ENCODE measurements at regions not wholly inside any gene's neighbourhood (a gene's known extent, or its start where the extent isn't known, plus 50 kb on each side); places are given as distances from the start of the nearest gene placed in this dataset.

DNA sequence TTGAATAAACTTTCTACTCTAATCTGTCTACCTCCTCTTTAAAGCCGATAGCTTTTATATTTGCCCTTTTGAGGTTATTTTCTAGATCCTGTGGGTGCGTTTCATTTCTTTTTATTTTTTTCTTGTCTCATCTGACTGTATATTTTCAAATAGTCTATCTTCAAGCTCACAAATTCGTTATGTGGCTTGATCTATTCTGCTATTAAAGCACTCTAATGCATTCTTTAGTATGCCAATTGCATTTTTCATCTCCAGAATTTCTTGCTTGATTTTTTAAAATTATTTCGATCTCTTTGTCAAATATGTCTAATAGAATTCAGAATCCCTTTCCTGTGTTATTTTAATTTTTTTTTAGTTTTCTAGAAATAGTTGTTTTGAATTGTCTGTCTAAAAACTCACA lies 172.4 kb downstream of the CYLC2 start:
- H3K79me2 ChIP-seq (ENCODE audit: insufficient read depth, low read length) = no peaks in the 10 kb centered on the region
- TF ChIP-seq ZFX (IDR thresholded peaks at IDR 0.05) (no peak), POLR2A (IDR thresholded peaks at IDR 0.05; ENCODE audit: borderline replicate concordance, extremely low read depth, insufficient read depth, insufficient read length) (no peak), ELF1 (IDR thresholded peaks at IDR 0.05; ENCODE audit: borderline replicate concordance, low read depth) (no peak), CEBPB (IDR thresholded peaks at IDR 0.05; ENCODE audit: low read depth) (no peak), SIN3A (IDR thresholded peaks at IDR 0.05; ENCODE audit: low read depth) (no peak), EZH2phosphoT487 (IDR thresholded peaks at IDR 0.05; ENCODE audit: borderline replicate concordance) (no peak), POLR2AphosphoS5 (IDR thresholded peaks at IDR 0.05; ENCODE audit: low read depth, low read length) (no peak), SRF (IDR thresholded peaks at IDR 0.05; ENCODE audit: low read depth) (no peak), FOSL1 (IDR thresholded peaks at IDR 0.05; ENCODE audit: low read depth) (no peak)
- TF ChIP-seq, protein P1, sequence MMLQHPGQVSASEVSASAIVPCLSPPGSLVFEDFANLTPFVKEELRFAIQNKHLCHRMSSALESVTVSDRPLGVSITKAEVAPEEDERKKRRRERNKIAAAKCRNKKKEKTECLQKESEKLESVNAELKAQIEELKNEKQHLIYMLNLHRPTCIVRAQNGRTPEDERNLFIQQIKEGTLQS (IDR thresholded peaks at IDR 0.05) = no peak
- TF ChIP-seq, protein P2, sequence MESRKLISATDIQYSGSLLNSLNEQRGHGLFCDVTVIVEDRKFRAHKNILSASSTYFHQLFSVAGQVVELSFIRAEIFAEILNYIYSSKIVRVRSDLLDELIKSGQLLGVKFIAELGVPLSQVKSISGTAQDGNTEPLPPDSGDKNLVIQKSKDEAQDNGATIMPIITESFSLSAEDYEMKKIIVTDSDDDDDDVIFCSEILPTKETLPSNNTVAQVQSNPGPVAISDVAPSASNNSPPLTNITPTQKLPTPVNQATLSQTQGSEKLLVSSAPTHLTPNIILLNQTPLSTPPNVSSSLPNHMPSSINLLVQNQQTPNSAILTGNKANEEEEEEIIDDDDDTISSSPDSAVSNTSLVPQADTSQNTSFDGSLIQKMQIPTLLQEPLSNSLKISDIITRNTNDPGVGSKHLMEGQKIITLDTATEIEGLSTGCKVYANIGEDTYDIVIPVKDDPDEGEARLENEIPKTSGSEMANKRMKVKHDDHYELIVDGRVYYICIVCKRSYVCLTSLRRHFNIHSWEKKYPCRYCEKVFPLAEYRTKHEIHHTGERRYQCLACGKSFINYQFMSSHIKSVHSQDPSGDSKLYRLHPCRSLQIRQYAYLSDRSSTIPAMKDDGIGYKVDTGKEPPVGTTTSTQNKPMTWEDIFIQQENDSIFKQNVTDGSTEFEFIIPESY (IDR thresholded peaks at IDR 0.05; ENCODE audit: extremely low read depth, insufficient replicate concordance, low read length) = no peak
- TF ChIP-seq, protein P3, sequence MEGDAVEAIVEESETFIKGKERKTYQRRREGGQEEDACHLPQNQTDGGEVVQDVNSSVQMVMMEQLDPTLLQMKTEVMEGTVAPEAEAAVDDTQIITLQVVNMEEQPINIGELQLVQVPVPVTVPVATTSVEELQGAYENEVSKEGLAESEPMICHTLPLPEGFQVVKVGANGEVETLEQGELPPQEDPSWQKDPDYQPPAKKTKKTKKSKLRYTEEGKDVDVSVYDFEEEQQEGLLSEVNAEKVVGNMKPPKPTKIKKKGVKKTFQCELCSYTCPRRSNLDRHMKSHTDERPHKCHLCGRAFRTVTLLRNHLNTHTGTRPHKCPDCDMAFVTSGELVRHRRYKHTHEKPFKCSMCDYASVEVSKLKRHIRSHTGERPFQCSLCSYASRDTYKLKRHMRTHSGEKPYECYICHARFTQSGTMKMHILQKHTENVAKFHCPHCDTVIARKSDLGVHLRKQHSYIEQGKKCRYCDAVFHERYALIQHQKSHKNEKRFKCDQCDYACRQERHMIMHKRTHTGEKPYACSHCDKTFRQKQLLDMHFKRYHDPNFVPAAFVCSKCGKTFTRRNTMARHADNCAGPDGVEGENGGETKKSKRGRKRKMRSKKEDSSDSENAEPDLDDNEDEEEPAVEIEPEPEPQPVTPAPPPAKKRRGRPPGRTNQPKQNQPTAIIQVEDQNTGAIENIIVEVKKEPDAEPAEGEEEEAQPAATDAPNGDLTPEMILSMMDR (IDR thresholded peaks at IDR 0.05 in 2 of 3, conservative IDR thresholded peaks at IDR 0.05 in 1 of 3; ENCODE audit: borderline replicate concordance in 1 of 3, insufficient read depth in 1 of 3, low read depth in 2 of 3, low read length in 2 of 3) = no peak
- DNase-seq (ENCODE audit: low read depth, low spot score) (no peak), ATAC-seq (no peak)
- H3K4me1 ChIP-seq (ENCODE audit: control insufficient read depth in 1 of 2, insufficient read depth in 2 of 2, low read length in 2 of 2) = no peaks in the 10 kb centered on the region
- RAD21 ChIA-PET (ENCODE audit: low non-redundant PET in 1 of 2, low total read pairs in 2 of 2, uncharacterized antibody in 2 of 2, unreplicated experiment in 2 of 2) = no interaction called here
- H3K9me3 ChIP-seq (ENCODE audit: control insufficient read depth in 1 of 2, insufficient read depth in 1 of 2, low read depth in 1 of 2, low read length in 2 of 2) = peaks cover 0 to 14% of the 10 kb centered on the region in 2 experiments; a peak in 2 of 4 replicates
- no peaks in the 10 kb centered on the region for H4K20me1 ChIP-seq (ENCODE audit: insufficient read depth)
- H3K4me3 ChIP-seq (replicated peaks in 1 of 2; ENCODE audit: low read depth in 1 of 2, low read length in 2 of 2) = no peak overlapping the region
- H3K9ac ChIP-seq (ENCODE audit: low read length) = no peak overlapping the region
- CTCF ChIA-PET = no interaction called here
- no peaks in the 10 kb centered on the region for H3K9me2 ChIP-seq (ENCODE audit: insufficient read depth)
- POLR2A ChIA-PET = no interaction called here
- H3K27ac ChIP-seq (ENCODE audit: low read depth, low read length) = no peak overlapping the region
- H3K36me3 ChIP-seq (ENCODE audit: control insufficient read depth in 1 of 2, insufficient read depth in 2 of 2, low read length in 2 of 2) = no peaks in the 10 kb centered on the region
- H3K27me3 ChIP-seq (ENCODE audit: insufficient read depth, low read length) = no peaks in the 10 kb centered on the region
- BruUV-seq (replicated peaks) = no TSS peak
- H3K4me2 ChIP-seq (ENCODE audit: low read length) = no peak overlapping the region
- no peak overlapping the region for H2AFZ ChIP-seq (ENCODE audit: low read depth, low read length, poor library complexity, severe bottlenecking)
- intact Hi-C loops (cut with micrococcal nuclease) = no loop called here
